HEK293 (cell line): ENCODE measurements at regions not wholly inside any gene's neighbourhood (a gene's known extent, or its start where the extent isn't known, plus 50 kb on each side); places are given as distances from the start of the nearest gene placed in this dataset.

Experiments
- CTCF ChIA-PET: fragments of 350-600 bp; formaldehyde crosslinking; extraction: SDS; loops from one replicate; lab custom pipeline; 2021; ENCODE audit warnings: antibody characterized with exemption; lab: Yijun Ruan, JAX
- POLR2A ChIA-PET: fragments of 300-600 bp; formaldehyde crosslinking; extraction: SDS; loops from one replicate; lab custom pipeline; 2020; ENCODE audit warnings: antibody characterized with exemption, inconsistent platforms; lab: Yijun Ruan, JAX
- H3K27ac ChIP-seq: fragments of 200-500 bp; sonication (Bioruptor generic); 2 replicates; pipeline ENCODE4 v1.5.1; 2014; ENCODE audit warnings: low read depth, low read length, control low read depth, inconsistent platforms; ENCODE audit errors: extremely low read depth
- H3K36me3 ChIP-seq, 2 experiments: fragments of 200-500 bp in 1 of 2; sonication (Bioruptor generic) in 1 of 2; 1 replicate in 1 of 2; 2 replicates in 1 of 2; pipeline ENCODE4 v1.5.1; 2014 to 2017; ENCODE audit warnings: inconsistent platforms in 2 of 2, low read length in 2 of 2; ENCODE audit not compliant: control insufficient read depth in 2 of 2, insufficient read depth in 1 of 2
- H3K4me1 ChIP-seq: fragments of 200-500 bp; sonication (Bioruptor generic); 2 replicates; pipeline ENCODE4 v1.5.1; 2014; ENCODE audit warnings: mild to moderate bottlenecking, low read length, inconsistent platforms; ENCODE audit not compliant: control insufficient read depth, insufficient read depth
- H3K4me3 ChIP-seq: 2 replicates; pipeline ENCODE4 v1.5.1; 2011; ENCODE audit warnings: low read depth, mild to moderate bottlenecking, control low read depth, low read length, moderate library complexity
- H3K9me3 ChIP-seq: fragments of 200-500 bp; sonication (Bioruptor generic); 2 replicates; pipeline ENCODE4 v1.5.1; 2014; ENCODE audit warnings: low read depth, low read length, inconsistent platforms; ENCODE audit not compliant: control insufficient read depth, insufficient read depth
- GLI4 ChIP-seq: fragments of 450-650 bp; formaldehyde crosslinking; IDR thresholded peaks from 2 replicates; pipeline ENCODE4 v1.5.1; 2016; ENCODE audit warnings: missing biosample characterization, missing genetic modification characterization
- GLIS1 ChIP-seq: fragments of 450-650 bp; formaldehyde crosslinking; IDR thresholded peaks from 2 replicates; pipeline ENCODE4 v1.5.1; 2016; ENCODE audit warnings: missing biosample characterization, missing genetic modification characterization
- HOXC10 ChIP-seq: sonication (generic); formaldehyde crosslinking; IDR thresholded peaks from 2 replicates; pipeline ENCODE4 v1.8.1; 2023; ENCODE audit warnings: mild to moderate bottlenecking, missing genetic modification reagents
- IKZF3 ChIP-seq: fragments of 450-650 bp; IDR thresholded peaks from 2 replicates; pipeline ENCODE4 v1.5.0; 2018; ENCODE audit warnings: missing biosample characterization, mild to moderate bottlenecking, missing genetic modification characterization, moderate library complexity
- KLF16 ChIP-seq: fragments of 450-650 bp; formaldehyde crosslinking; IDR thresholded peaks from 2 replicates; pipeline ENCODE4 v1.5.1; 2017; ENCODE audit warnings: missing biosample characterization, missing genetic modification characterization
- SALL2 ChIP-seq: fragments of 450-650 bp; formaldehyde crosslinking; IDR thresholded peaks from 2 replicates; pipeline ENCODE4 v1.5.0; 2017; ENCODE audit warnings: missing biosample characterization, mild to moderate bottlenecking, missing genetic modification characterization, borderline replicate concordance
- ZBTB1 ChIP-seq: fragments of 450-650 bp; formaldehyde crosslinking; IDR thresholded peaks from 2 replicates; pipeline ENCODE4 v1.5.1; 2016; ENCODE audit warnings: missing biosample characterization, missing genetic modification characterization
- ZEB2 ChIP-seq: fragments of 450-650 bp; formaldehyde crosslinking; IDR thresholded peaks from 2 replicates; pipeline ENCODE4 v1.5.1; 2016; ENCODE audit warnings: missing biosample characterization, missing genetic modification characterization
- ZNF140 ChIP-seq: fragments of 450-650 bp; formaldehyde crosslinking; IDR thresholded peaks from 2 replicates; pipeline ENCODE4 v1.5.1; 2016; ENCODE audit warnings: missing biosample characterization, missing genetic modification characterization
- ZNF274 ChIP-seq, 2 experiments: fragments of 200-500 bp in 1 of 2; fragments of 450-650 bp in 1 of 2; sonication (Bioruptor generic) in 1 of 2; formaldehyde crosslinking in 1 of 2; IDR thresholded peaks; 2 replicates each; pipeline versions ENCODE4 v1.5.1 to v1.6.1; 2014 to 2016; ENCODE audit warnings: borderline replicate concordance in 1 of 2, inconsistent platforms in 1 of 2, low read length in 1 of 2, missing biosample characterization in 1 of 2, missing genetic modification characterization in 1 of 2
- ZNF292 ChIP-seq: fragments of 450-650 bp; formaldehyde crosslinking; IDR thresholded peaks from 2 replicates; pipeline ENCODE4 v1.5.1; 2016; ENCODE audit warnings: low read depth, missing biosample characterization, missing genetic modification characterization, borderline replicate concordance
- ZNF302 ChIP-seq: fragments of 450-650 bp; formaldehyde crosslinking; IDR thresholded peaks from 2 replicates; pipeline ENCODE4 v1.5.1; 2016; ENCODE audit warnings: missing biosample characterization, missing genetic modification characterization, low read depth
- ZNF350 ChIP-seq: fragments of 450-650 bp; formaldehyde crosslinking; IDR thresholded peaks from 2 replicates; pipeline ENCODE4 v1.5.0; 2017; ENCODE audit warnings: missing biosample characterization, mild to moderate bottlenecking, missing genetic modification characterization
- ZNF529 ChIP-seq: fragments of 450-650 bp; formaldehyde crosslinking; IDR thresholded peaks from 2 replicates; pipeline ENCODE4 v1.5.1; 2017; ENCODE audit warnings: missing genetic modification characterization, missing biosample characterization; ENCODE audit not compliant: insufficient replicate concordance
- ZNF610 ChIP-seq: fragments of 450-650 bp; formaldehyde crosslinking; IDR thresholded peaks from 2 replicates; pipeline ENCODE4 v1.5.1; 2016; ENCODE audit warnings: missing biosample characterization, missing genetic modification characterization, borderline replicate concordance
- ZNF626 ChIP-seq: fragments of 450-650 bp; sonication (Bioruptor Pico); formaldehyde crosslinking; IDR thresholded peaks from 2 replicates; pipeline ENCODE4 v1.5.1; 2018; ENCODE audit warnings: missing biosample characterization, missing genetic modification characterization, inconsistent platforms
- ZNF670 ChIP-seq: fragments of 450-650 bp; formaldehyde crosslinking; IDR thresholded peaks from 2 replicates; pipeline ENCODE4 v1.5.1; 2016; ENCODE audit warnings: missing biosample characterization, missing genetic modification characterization, low read depth
- ZNF843 ChIP-seq: fragments of 450-650 bp; formaldehyde crosslinking; IDR thresholded peaks from 2 replicates; pipeline ENCODE4 v1.5.1; 2016; ENCODE audit warnings: missing biosample characterization, missing genetic modification characterization
- ZSCAN23 ChIP-seq: fragments of 450-650 bp; formaldehyde crosslinking; IDR thresholded peaks from 2 replicates; pipeline ENCODE4 v1.5.1; 2016; ENCODE audit warnings: missing biosample characterization, missing genetic modification characterization
- TF ChIP-seq, protein P1 (sequence below): fragments of 450-650 bp; formaldehyde crosslinking; IDR thresholded peaks from 2 replicates; pipeline ENCODE4 v1.5.1; 2016; ENCODE audit warnings: missing biosample characterization, missing genetic modification characterization
- TF ChIP-seq, protein P2 (sequence below): fragments of 450-650 bp; formaldehyde crosslinking; IDR thresholded peaks from 2 replicates; pipeline ENCODE4 v1.5.1; 2016; ENCODE audit warnings: missing biosample characterization, missing genetic modification characterization
- TF ChIP-seq, protein P3 (sequence below): fragments of 450-650 bp; formaldehyde crosslinking; IDR thresholded peaks from 2 replicates; pipeline ENCODE4 v1.5.1; 2016; ENCODE audit warnings: missing biosample characterization, missing genetic modification characterization
- TF ChIP-seq, protein P4 (sequence below): fragments of 450-650 bp; formaldehyde crosslinking; conservative IDR thresholded peaks from 2 replicates; pipeline ENCODE4 v1.5.1; 2016; ENCODE audit warnings: low read depth, missing biosample characterization, missing genetic modification characterization

DNA sequence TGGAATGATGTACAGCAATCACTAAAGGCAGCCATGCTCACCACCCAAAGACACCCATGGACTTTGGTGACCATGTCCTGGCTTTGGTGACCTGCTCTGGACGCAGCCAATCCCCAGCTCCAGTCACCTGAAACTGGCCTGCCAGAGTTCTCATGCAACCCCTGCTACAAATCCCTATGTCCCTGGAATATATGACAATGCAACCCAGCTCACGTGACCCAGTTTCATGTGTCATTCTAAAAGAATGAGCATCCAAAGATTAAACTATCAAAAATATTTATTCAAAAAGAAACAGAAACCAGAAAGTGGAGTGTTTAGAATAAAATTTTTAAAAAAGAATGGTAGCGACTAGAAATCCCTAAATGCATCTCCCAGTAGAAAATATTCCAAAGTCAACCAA lies 203.3 kb upstream of the IRS2 start:
- TF ChIP-seq ZNF529 (no peak), HOXC10 (CRISPR knock-in tag) (no peak), GLIS1 (tag by site-specific recombination) (no peak), ZNF292 (no peak), ZBTB1 (tag by site-specific recombination) (no peak), ZNF274 (IDR thresholded peaks at IDR 0.05; ENCODE audit: low read length) (no peak), ZNF274 (tag by site-specific recombination; IDR thresholded peaks at IDR 0.05; ENCODE audit: borderline replicate concordance) (no peak), ZEB2 (tag by site-specific recombination) (no peak), KLF16 (tag by site-specific recombination) (no peak)
- TF ChIP-seq, protein P1, sequence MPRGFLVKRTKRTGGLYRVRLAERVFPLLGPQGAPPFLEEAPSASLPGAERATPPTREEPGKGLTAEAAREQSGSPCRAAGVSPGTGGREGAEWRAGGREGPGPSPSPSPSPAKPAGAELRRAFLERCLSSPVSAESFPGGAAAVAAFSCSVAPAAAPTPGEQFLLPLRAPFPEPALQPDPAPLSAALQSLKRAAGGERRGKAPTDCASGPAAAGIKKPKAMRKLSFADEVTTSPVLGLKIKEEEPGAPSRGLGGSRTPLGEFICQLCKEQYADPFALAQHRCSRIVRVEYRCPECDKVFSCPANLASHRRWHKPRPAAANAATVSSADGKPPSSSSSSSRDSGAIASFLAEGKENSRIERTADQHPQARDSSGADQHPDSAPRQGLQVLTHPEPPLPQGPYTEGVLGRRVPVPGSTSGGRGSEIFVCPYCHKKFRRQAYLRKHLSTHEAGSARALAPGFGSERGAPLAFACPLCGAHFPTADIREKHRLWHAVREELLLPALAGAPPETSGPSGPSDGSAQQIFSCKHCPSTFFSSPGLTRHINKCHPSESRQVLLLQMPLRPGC (tag by site-specific recombination), result no peak
- TF ChIP-seq, all 188 proteins: peak for 0
- CTCF ChIA-PET, result interaction anchor here (0.6 to 0.7 kb wide), 2 partner anchors 18 to 33 kb away, joined by 3 read pairs; no protein-coding TSS in a partner anchor
- Histone ChIP-seq H3K4me1 (no peaks in the 10 kb centered on the region), H3K36me3 (no peaks in the 10 kb centered on the region), H3K9me3 (no peaks in the 10 kb centered on the region), H3K27ac (no peak overlapping the region), H3K4me3 (no peak overlapping the region)
- POLR2A ChIA-PET, result no interaction called here

DNA sequence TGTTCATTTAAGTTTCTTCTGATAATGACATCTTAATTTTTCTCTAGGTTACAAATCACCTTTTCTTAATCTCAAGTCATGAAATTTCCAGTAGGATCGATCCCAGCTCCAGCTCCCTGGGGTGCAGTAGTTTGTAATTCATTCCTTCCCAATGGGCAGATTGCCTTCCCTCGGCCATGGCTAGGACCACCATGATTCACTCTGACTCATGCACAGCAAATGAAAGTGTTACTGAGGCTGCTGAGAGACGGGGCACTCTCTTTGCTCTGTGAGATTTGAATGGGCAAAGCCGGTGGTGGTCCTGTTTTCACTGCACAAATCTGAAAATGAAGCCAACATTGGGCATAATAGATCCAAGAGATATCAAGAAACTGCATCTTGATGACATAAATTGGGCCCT lies 202.8 kb upstream of the IRS2 start:
- no peaks in the 10 kb centered on the region for H3K4me1 ChIP-seq
- ChIA-PET POLR2A (no interaction called here), CTCF (interaction anchor here (0.6 to 0.7 kb wide), 2 partner anchors 17 to 33 kb away, joined by 3 read pairs; no protein-coding TSS in a partner anchor)
- no peak for TF ChIP-seq ZNF350
- TF ChIP-seq ZNF670 (tag by site-specific recombination), result no peak
- TF ChIP-seq GLI4 (tag by site-specific recombination), result no peak
- no peak for TF ChIP-seq ZNF292
- TF ChIP-seq ZNF626 (tag by site-specific recombination), result no peak
- TF ChIP-seq, protein P1 (tag by site-specific recombination), result no peak
- no peak for TF ChIP-seq SALL2 (tag by site-specific recombination)
- TF ChIP-seq ZSCAN23 (tag by site-specific recombination), result no peak
- no peaks in the 10 kb centered on the region for H3K9me3 ChIP-seq
- H3K36me3 ChIP-seq, result no peaks in the 10 kb centered on the region
- H3K27ac ChIP-seq, result no peak overlapping the region
- H3K4me3 ChIP-seq, result no peak overlapping the region

DNA sequence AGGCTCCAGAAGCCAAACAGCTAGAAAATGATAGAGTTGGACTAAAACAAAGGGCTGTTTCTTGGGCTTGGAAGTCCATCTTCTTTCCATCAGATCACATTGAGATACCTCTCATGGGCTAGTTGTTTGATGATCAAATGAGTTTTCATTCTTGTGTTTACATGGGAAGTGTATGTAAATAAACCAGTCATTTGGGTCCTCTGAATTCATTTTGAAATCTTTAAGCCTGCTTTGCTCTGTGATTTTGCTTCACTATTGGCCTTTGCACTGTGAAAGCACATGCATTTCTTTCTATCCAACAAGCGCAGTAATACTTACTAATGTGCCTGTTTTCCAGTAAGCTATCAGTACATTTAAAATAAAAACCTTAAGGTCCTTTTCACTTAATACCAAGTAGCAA lies 200.5 kb upstream of the IRS2 start:
- H3K4me1 ChIP-seq, result no peaks in the 10 kb centered on the region
- POLR2A ChIA-PET, result no interaction called here
- no peaks in the 10 kb centered on the region for H3K9me3 ChIP-seq
- no peak overlapping the region for H3K27ac ChIP-seq
- no peak overlapping the region for H3K4me3 ChIP-seq
- CTCF ChIA-PET, result no interaction called here
- no peaks in the 10 kb centered on the region for H3K36me3 ChIP-seq
- TF ChIP-seq ZNF140 (tag by site-specific recombination) (no peak), ZNF843 (no peak), ZNF302 (tag by site-specific recombination) (no peak), IKZF3 (tag by site-specific recombination) (no peak), ZNF610 (tag by site-specific recombination) (no peak)
- TF ChIP-seq, protein P2, sequence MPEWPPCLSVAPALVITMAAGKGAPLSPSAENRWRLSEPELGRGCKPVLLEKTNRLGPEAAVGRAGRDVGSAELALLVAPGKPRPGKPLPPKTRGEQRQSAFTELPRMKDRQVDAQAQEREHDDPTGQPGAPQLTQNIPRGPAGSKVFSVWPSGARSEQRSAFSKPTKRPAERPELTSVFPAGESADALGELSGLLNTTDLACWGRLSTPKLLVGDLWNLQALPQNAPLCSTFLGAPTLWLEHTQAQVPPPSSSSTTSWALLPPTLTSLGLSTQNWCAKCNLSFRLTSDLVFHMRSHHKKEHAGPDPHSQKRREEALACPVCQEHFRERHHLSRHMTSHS (tag by site-specific recombination), result no peak
- TF ChIP-seq, protein P3, sequence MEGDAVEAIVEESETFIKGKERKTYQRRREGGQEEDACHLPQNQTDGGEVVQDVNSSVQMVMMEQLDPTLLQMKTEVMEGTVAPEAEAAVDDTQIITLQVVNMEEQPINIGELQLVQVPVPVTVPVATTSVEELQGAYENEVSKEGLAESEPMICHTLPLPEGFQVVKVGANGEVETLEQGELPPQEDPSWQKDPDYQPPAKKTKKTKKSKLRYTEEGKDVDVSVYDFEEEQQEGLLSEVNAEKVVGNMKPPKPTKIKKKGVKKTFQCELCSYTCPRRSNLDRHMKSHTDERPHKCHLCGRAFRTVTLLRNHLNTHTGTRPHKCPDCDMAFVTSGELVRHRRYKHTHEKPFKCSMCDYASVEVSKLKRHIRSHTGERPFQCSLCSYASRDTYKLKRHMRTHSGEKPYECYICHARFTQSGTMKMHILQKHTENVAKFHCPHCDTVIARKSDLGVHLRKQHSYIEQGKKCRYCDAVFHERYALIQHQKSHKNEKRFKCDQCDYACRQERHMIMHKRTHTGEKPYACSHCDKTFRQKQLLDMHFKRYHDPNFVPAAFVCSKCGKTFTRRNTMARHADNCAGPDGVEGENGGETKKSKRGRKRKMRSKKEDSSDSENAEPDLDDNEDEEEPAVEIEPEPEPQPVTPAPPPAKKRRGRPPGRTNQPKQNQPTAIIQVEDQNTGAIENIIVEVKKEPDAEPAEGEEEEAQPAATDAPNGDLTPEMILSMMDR (tag by site-specific recombination), result no peak
- TF ChIP-seq, protein P4, sequence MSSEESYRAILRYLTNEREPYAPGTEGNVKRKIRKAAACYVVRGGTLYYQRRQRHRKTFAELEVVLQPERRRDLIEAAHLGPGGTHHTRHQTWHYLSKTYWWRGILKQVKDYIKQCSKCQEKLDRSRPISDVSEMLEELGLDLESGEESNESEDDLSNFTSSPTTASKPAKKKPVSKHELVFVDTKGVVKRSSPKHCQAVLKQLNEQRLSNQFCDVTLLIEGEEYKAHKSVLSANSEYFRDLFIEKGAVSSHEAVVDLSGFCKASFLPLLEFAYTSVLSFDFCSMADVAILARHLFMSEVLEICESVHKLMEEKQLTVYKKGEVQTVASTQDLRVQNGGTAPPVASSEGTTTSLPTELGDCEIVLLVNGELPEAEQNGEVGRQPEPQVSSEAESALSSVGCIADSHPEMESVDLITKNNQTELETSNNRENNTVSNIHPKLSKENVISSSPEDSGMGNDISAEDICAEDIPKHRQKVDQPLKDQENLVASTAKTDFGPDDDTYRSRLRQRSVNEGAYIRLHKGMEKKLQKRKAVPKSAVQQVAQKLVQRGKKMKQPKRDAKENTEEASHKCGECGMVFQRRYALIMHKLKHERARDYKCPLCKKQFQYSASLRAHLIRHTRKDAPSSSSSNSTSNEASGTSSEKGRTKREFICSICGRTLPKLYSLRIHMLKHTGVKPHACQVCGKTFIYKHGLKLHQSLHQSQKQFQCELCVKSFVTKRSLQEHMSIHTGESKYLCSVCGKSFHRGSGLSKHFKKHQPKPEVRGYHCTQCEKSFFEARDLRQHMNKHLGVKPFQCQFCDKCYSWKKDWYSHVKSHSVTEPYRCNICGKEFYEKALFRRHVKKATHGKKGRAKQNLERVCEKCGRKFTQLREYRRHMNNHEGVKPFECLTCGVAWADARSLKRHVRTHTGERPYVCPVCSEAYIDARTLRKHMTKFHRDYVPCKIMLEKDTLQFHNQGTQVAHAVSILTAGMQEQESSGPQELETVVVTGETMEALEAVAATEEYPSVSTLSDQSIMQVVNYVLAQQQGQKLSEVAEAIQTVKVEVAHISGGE (tag by site-specific recombination), result no peak
